Activated naive CD8-positive, alpha-beta T cell (primary cell): ENCODE measurements at regions not wholly inside any gene's neighbourhood (a gene's known extent, or its start where the extent isn't known, plus 50 kb on each side); places are given as distances from the start of the nearest gene placed in this dataset.

ENCODE experiments used
- H3K27ac Mint-ChIP-seq: one replicate; pipeline ENCODE4 v1.8.0; 2021; ENCODE audit warnings: mixed read lengths
- H3K27me3 Mint-ChIP-seq: one replicate; pipeline ENCODE4 v1.8.0; 2021; ENCODE audit warnings: mixed read lengths
- H3K36me3 Mint-ChIP-seq: one replicate; pipeline ENCODE4 v1.8.0; 2021; ENCODE audit warnings: mixed read lengths
- H3K4me1 Mint-ChIP-seq: one replicate; pipeline ENCODE4 v1.8.0; 2021; ENCODE audit warnings: low read depth, mixed read lengths
- H3K4me3 Mint-ChIP-seq: one replicate; pipeline ENCODE4 v1.8.0; 2021; ENCODE audit warnings: mild to moderate bottlenecking, mixed read lengths
- H3K9me3 Mint-ChIP-seq: one replicate; pipeline ENCODE4 v1.8.0; 2021; ENCODE audit warnings: low read depth, mixed read lengths

- no peaks in the 10 kb centered on the region for H3K4me1 Mint-ChIP-seq
- H3K4me3 Mint-ChIP-seq: no peak overlapping the region
- no peaks in the 10 kb centered on the region for H3K9me3 Mint-ChIP-seq
- H3K27ac Mint-ChIP-seq: no peak overlapping the region
- H3K36me3 Mint-ChIP-seq: no peaks in the 10 kb centered on the region
- peaks cover 17% of the 10 kb centered on the region for H3K27me3 Mint-ChIP-seq
Observed at GRCh38 chr1:209425959-209426358, 157.6 kb upstream of the CAMK1G start.

- Mint-ChIP-seq H3K36me3 (no peaks in the 10 kb centered on the region), H3K9me3 (no peaks in the 10 kb centered on the region), H3K4me1 (no peaks in the 10 kb centered on the region), H3K27ac (no peak overlapping the region), H3K27me3 (peaks cover 19% of the 10 kb centered on the region), H3K4me3 (no peak overlapping the region)
Observed at GRCh38 chr1:209427277-209427676, 156.2 kb upstream of the CAMK1G start.

DNA sequence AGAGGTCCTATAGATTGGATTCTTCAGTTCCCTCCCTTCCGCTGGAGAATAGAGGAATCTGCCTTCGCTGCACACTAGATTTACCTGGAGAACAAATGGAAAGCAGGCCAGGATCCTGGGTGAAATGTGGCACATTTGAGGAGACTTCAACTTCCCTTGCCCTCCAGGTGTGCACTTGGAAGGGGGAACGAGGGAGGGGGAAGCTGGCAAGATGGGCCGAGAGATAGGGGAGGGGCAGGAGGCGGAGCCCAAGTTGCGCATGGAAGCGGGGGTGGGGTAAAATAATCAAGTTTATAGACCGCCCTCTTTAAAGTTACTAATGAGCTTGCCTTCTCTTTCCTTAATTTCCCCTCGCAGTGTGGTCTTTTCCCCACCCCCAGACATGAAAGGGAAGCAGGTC, 155.7 kb upstream of the CAMK1G start:
- no peaks in the 10 kb centered on the region for H3K4me1 Mint-ChIP-seq
- H3K36me3 Mint-ChIP-seq: no peaks in the 10 kb centered on the region
- peaks cover 19% of the 10 kb centered on the region for H3K27me3 Mint-ChIP-seq
- H3K4me3 Mint-ChIP-seq: no peak overlapping the region
- H3K27ac Mint-ChIP-seq: no peak overlapping the region
- no peaks in the 10 kb centered on the region for H3K9me3 Mint-ChIP-seq

GRCh38 chr1:209428241-209428921, 155.1 kb upstream of the CAMK1G start:
- Mint-ChIP-seq H3K36me3 (no peaks in the 10 kb centered on the region), H3K4me3 (no peak overlapping the region), H3K9me3 (no peaks in the 10 kb centered on the region), H3K27ac (no peak overlapping the region), H3K4me1 (no peaks in the 10 kb centered on the region), H3K27me3 (peaks cover 15% of the 10 kb centered on the region)

DNA sequence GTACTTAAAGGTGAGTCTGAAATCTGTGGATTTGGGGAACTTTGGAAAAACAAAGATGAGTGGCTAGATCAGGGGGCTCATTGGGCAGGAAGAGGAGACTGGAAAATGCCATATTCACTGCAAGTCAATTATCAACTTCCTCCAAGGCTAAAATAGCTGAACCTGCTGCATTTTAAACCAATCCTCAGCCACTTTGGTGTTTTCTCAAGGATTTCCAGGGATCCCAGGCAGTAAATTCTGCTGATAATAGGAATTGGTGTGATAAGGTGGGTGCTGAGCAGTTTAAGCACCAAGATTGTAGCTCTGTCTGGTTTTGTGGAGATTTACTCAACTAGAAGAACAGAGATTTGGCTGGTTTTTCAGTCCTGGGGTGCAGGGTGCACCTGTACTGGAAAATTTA, 153.9 kb upstream of the CAMK1G start:
- peaks cover 16% of the 10 kb centered on the region for H3K27me3 Mint-ChIP-seq
- H3K4me1 Mint-ChIP-seq: no peaks in the 10 kb centered on the region

DNA sequence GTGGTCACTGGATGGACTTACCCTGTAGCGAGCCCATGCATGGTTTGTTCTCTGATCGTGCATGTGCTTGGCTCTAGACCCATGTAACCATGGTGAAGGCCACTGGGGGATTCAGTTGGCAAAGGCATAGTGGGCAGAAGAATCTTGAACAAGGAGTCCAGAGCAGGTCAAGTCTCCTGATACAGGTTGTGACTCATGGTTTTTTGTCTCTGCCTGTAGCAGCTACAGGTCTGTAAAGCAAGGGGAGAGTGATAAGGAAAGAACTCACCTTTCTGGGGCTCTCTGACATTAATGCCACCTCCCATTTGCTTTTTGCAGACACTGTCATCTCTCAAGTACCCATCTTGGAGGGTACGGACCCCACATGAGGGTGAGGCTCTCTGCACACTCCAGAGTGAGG, 153.4 kb upstream of the CAMK1G start:
- H3K4me1 Mint-ChIP-seq: no peaks in the 10 kb centered on the region
- no peak overlapping the region for H3K27ac Mint-ChIP-seq
- H3K36me3 Mint-ChIP-seq: no peaks in the 10 kb centered on the region
- no peak overlapping the region for H3K4me3 Mint-ChIP-seq
- no peaks in the 10 kb centered on the region for H3K9me3 Mint-ChIP-seq
- H3K27me3 Mint-ChIP-seq: peaks cover 14% of the 10 kb centered on the region

More for the DNA sequence above, 153.9 kb upstream of the CAMK1G start:
- Mint-ChIP-seq H3K4me3 (no peak overlapping the region), H3K36me3 (no peaks in the 10 kb centered on the region), H3K9me3 (no peaks in the 10 kb centered on the region), H3K27ac (no peak overlapping the region)

- Mint-ChIP-seq H3K27me3 (peaks cover 9% of the 10 kb centered on the region), H3K4me3 (no peak overlapping the region)
Observed at GRCh38 chr1:209430821-209431259, 152.7 kb upstream of the CAMK1G start.

DNA sequence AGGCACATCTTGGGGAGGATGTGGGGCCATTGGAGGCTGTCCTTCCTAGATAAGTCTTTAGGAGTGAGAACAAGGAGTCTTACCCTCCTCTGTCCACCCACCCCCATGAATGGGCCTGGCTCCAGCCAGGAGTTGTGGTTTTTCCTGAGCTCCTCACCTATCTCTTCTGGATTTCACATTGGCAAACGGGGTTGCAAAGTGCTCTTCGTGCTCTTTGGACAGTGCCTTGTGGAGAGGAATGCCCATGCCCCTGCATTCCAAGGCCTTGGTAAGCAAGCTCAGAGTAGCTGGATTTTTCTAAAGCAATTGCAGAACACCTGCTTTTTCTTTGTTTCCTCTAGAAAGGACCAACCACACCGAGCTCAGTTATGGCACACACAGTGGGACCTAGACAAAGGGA, 152.1 kb upstream of the CAMK1G start:
- Mint-ChIP-seq H3K36me3 (no peaks in the 10 kb centered on the region), H3K4me3 (no peak overlapping the region), H3K9me3 (no peaks in the 10 kb centered on the region), H3K4me1 (no peaks in the 10 kb centered on the region), H3K27me3 (peaks cover 7% of the 10 kb centered on the region), H3K27ac (no peak overlapping the region)

More at GRCh38 chr1:209430821-209431259, 152.7 kb upstream of the CAMK1G start:
- Mint-ChIP-seq H3K36me3 (no peaks in the 10 kb centered on the region), H3K27ac (no peak overlapping the region), H3K9me3 (no peaks in the 10 kb centered on the region), H3K4me1 (no peaks in the 10 kb centered on the region)

DNA sequence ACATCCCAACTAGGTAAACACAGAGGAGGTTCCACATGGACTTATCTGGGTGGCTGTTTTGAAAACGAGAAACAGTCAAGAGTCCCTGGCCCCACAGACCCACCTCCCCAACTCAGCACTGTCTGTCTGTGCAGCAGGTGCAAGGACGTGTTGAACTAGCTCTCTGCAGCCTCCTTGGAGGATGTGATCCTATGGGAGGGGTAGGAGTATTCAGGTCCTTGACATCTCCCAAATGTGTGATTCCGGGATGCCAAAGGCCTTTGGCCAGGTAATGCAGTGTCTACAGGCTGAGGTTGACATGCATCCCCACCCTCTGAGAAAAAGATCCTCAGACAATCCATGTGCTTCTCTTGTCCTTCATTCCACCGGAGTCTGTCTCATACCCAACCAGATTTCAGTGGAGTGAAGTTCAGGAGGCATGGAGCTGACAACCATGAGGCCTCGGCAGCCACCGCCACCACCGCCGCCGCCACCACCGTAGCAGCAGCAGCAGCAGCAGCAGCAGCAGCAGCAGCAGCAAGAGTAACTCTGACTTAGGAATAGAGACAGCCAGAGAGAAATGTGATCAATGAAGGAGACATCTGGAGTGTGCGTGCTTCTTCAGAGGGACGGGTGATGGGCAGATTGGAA, 151.6 kb upstream of the CAMK1G start:
- Mint-ChIP-seq H3K9me3 (no peaks in the 10 kb centered on the region), H3K4me3 (no peak overlapping the region), H3K27ac (no peak overlapping the region), H3K27me3 (peaks cover 7% of the 10 kb centered on the region), H3K4me1 (no peaks in the 10 kb centered on the region), H3K36me3 (no peaks in the 10 kb centered on the region)

DNA sequence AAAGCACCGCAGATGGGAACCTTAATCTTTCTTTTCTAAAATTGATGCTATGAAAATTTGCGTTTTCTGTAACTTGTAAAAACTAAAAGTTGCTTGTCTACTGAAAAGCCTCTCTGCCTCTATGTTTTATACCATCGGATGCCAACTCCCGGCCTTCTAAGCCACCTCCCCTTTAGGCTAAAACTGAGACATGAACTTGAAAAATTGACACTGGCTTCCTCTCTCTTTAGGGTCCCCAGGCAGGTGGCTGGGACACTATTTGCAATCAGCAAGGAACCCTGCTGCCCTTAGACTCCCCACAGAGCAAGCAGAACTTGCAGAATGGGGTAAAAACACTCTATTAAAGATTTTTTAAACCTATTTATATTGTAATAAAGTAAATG, 151.1 kb upstream of the CAMK1G start:
- H3K27me3 Mint-ChIP-seq: peaks cover 5% of the 10 kb centered on the region
- no peaks in the 10 kb centered on the region for H3K9me3 Mint-ChIP-seq
- H3K4me1 Mint-ChIP-seq: no peaks in the 10 kb centered on the region
- no peak overlapping the region for H3K4me3 Mint-ChIP-seq
- no peaks in the 10 kb centered on the region for H3K36me3 Mint-ChIP-seq
- H3K27ac Mint-ChIP-seq: no peak overlapping the region

- Mint-ChIP-seq H3K27me3 (peaks cover 5% of the 10 kb centered on the region), H3K36me3 (no peaks in the 10 kb centered on the region), H3K4me1 (no peaks in the 10 kb centered on the region), H3K27ac (no peak overlapping the region), H3K4me3 (no peak overlapping the region), H3K9me3 (no peaks in the 10 kb centered on the region)
Observed at GRCh38 chr1:209433649-209434031, 149.9 kb upstream of the CAMK1G start.

DNA sequence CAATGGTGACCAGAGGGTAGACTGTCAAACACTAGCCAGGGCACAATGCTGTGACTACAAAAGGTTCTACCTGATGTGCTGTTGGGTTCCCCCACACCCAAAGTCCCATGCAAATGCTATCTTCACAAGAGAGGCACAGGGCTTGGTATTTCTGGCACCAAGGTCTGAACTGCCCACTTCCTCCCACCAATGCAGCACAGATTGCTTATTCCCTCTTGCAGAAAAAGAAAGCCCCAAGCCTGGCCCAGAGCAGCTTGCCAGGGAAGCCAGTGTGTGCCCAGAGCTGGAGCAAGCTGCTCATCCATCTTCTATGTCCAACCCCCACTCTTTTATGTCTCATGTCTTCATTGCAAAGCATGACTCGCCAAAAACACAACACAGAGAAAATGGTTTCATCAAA, 149.4 kb upstream of the CAMK1G start:
- no peak overlapping the region for H3K27ac Mint-ChIP-seq
- H3K36me3 Mint-ChIP-seq: no peaks in the 10 kb centered on the region
- H3K4me3 Mint-ChIP-seq: no peak overlapping the region
- no peaks in the 10 kb centered on the region for H3K4me1 Mint-ChIP-seq
- no peaks in the 10 kb centered on the region for H3K9me3 Mint-ChIP-seq
- H3K27me3 Mint-ChIP-seq: peaks cover 5% of the 10 kb centered on the region

GRCh38 chr1:209434631-209435217, 148.8 kb upstream of the CAMK1G start:
- Mint-ChIP-seq H3K27ac (no peak overlapping the region), H3K4me1 (no peaks in the 10 kb centered on the region), H3K36me3 (no peaks in the 10 kb centered on the region), H3K9me3 (peaks cover under 1% of the 10 kb centered on the region), H3K4me3 (no peak overlapping the region), H3K27me3 (peaks cover 5% of the 10 kb centered on the region)

- Mint-ChIP-seq H3K4me1 (no peaks in the 10 kb centered on the region), H3K9me3 (peaks cover 4% of the 10 kb centered on the region), H3K36me3 (no peaks in the 10 kb centered on the region), H3K4me3 (no peak overlapping the region), H3K27ac (no peak overlapping the region), H3K27me3 (peaks cover 6% of the 10 kb centered on the region)
Observed at GRCh38 chr1:209435654-209436566, 147.6 kb upstream of the CAMK1G start.

- Mint-ChIP-seq H3K36me3 (no peaks in the 10 kb centered on the region), H3K27ac (no peak overlapping the region), H3K9me3 (peaks cover 4% of the 10 kb centered on the region), H3K4me3 (no peak overlapping the region), H3K4me1 (no peaks in the 10 kb centered on the region), H3K27me3 (peaks cover 2% of the 10 kb centered on the region)
Observed at GRCh38 chr1:209439828-209440227, 143.7 kb upstream of the CAMK1G start.
